CD4-positive, CD25-positive, alpha-beta regulatory T cell (primary cell): ENCODE measurements at regions not wholly inside any gene's neighbourhood (a gene's known extent, or its start where the extent isn't known, plus 50 kb on each side); places are given as distances from the start of the nearest gene placed in this dataset.

Experiments used
- ATAC-seq, 2 donors: fragments of 150-1000 bp; cut with Tn5 transposase; one replicate each; pipeline ENCODE4 v1.10.0; 2021; ENCODE audit warnings: low read depth in 2 of 2, moderate number of reproducible peaks in 2 of 2, moderate library complexity in 1 of 2
- DNase-seq, 3 donors: peaks; one replicate each; pipeline versions ENCODE4 v3.0.0 to v3.0.0-alpha.2; 2012 to 2022; ENCODE audit warnings: mixed read lengths in 1 of 3
- H3K27ac ChIP-seq: one replicate; pipeline ENCODE4 v1.7.0; 2013; ENCODE audit warnings: mild to moderate bottlenecking, low read length; ENCODE audit not compliant: insufficient read depth, poor library complexity, severe bottlenecking
- H3K27me3 ChIP-seq: one replicate; pipeline ENCODE4 v1.7.0; 2013; ENCODE audit warnings: low read length; ENCODE audit not compliant: control insufficient read depth, insufficient read depth
- H3K36me3 ChIP-seq: one replicate; pipeline ENCODE4 v1.7.0; 2013; ENCODE audit warnings: mild to moderate bottlenecking, low read length, moderate library complexity; ENCODE audit not compliant: control insufficient read depth, insufficient read depth
- H3K4me1 ChIP-seq: 2 replicates; pipeline ENCODE4 v1.7.0; 2013; ENCODE audit warnings: mild to moderate bottlenecking, low read length; ENCODE audit not compliant: insufficient read depth, control insufficient read depth, poor library complexity, severe bottlenecking
- H3K4me3 ChIP-seq: one replicate; pipeline ENCODE4 v1.7.0; 2013; ENCODE audit warnings: low read depth, mild to moderate bottlenecking, low read length, moderate library complexity
- H3K9me3 ChIP-seq, 2 experiments: 1 replicate in 1 of 2; 2 replicates in 1 of 2; pipeline ENCODE4 v1.7.0; 2013; ENCODE audit warnings: low read length in 2 of 2, mild to moderate bottlenecking in 1 of 2, moderate library complexity in 1 of 2; ENCODE audit not compliant: control insufficient read depth in 2 of 2
- H3K27ac Mint-ChIP-seq, 3 donors: one replicate each; pipeline ENCODE4 v1.8.0; 2020 to 2022; ENCODE audit warnings: mild to moderate bottlenecking in 3 of 3, mixed read lengths in 3 of 3, moderate library complexity in 2 of 3
- H3K27me3 Mint-ChIP-seq: one replicate; pipeline ENCODE4 v1.8.0; 2022; ENCODE audit warnings: mild to moderate bottlenecking, mixed read lengths
- H3K36me3 Mint-ChIP-seq: one replicate; pipeline ENCODE4 v1.8.0; 2020; ENCODE audit warnings: mixed read lengths
- H3K4me1 Mint-ChIP-seq, 4 donors: one replicate each; pipeline ENCODE4 v1.8.0; 2020 to 2022; ENCODE audit warnings: mixed read lengths in 4 of 4, mild to moderate bottlenecking in 1 of 4
- H3K4me3 Mint-ChIP-seq, 4 donors: one replicate each; pipeline ENCODE4 v1.8.0; 2020 to 2022; ENCODE audit warnings: mild to moderate bottlenecking in 4 of 4, mixed read lengths in 4 of 4, moderate library complexity in 3 of 4
- H3K9me3 Mint-ChIP-seq, 7 donors: one replicate each; pipeline ENCODE4 v1.8.0; 2020 to 2022; ENCODE audit warnings: mixed read lengths in 7 of 7, mild to moderate bottlenecking in 3 of 7, moderate library complexity in 2 of 7

DNA sequence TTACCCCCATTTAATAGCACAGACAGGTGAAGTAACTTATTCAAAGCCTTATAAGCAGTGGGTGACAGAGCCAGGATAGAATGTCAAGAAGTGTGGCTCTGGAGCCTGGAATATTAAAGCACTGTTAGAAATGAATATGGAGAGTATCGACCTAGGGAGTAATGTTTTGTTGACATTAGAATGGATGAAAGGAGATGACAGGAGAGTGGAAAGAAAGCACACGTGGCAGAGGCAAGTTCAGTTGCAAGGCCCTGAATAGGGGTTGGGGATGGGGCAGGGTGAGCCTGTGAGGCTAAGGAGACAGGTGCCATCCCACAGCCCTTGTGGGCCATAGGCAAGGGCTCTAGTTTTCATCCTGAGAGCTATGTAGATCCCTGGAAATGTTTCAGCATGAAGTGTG lies 125.5 kb upstream of the PLXNA2 start:
- H3K4me3 Mint-ChIP-seq = no peak overlapping the region
- ATAC-seq = no peak
- peaks cover 3% of the 10 kb centered on the region for H3K27me3 Mint-ChIP-seq
- Histone ChIP-seq H3K4me1 (no peaks in the 10 kb centered on the region), H3K36me3 (no peaks in the 10 kb centered on the region), H3K4me3 (no peak overlapping the region), H3K27me3 (no peaks in the 10 kb centered on the region), H3K27ac (no peak overlapping the region), H3K9me3 (no peaks in the 10 kb centered on the region)
- H3K36me3 Mint-ChIP-seq = no peaks in the 10 kb centered on the region
- no peak overlapping the region for H3K27ac Mint-ChIP-seq
- H3K9me3 Mint-ChIP-seq = peaks cover 0 to 1% (median 0%) of the 10 kb centered on the region in 7 donors
- no peak for DNase-seq
- no peaks in the 10 kb centered on the region for H3K4me1 Mint-ChIP-seq

DNA sequence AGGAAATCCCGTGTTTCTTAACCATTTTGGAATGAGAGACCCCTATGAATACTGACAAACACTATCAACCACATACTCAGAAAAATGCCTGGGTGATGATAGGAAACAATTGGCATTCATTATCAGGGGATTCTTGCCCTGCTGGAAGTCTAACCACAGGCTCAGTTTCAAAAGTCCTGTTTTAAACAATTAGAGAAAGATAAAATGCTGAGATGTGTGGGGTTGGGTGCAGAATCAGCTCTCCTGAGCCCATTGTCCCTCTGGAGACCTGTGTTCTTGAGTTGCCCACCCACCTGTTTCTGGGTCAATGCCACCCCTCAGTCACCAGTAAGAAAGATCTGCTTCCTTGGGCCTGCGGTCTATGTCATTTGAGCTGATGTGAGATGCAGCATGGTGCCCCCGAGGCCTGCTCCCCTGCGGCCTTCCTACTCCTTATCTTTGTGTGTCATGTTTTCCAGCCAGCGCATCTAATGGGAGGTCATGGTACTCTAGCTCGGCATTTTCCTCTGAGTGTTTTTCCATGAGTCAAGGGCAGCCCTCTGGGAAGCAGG lies 130.3 kb upstream of the PLXNA2 start:
- H3K27me3 Mint-ChIP-seq = no peaks in the 10 kb centered on the region
- H3K36me3 ChIP-seq = no peaks in the 10 kb centered on the region
- no peak for ATAC-seq

DNA sequence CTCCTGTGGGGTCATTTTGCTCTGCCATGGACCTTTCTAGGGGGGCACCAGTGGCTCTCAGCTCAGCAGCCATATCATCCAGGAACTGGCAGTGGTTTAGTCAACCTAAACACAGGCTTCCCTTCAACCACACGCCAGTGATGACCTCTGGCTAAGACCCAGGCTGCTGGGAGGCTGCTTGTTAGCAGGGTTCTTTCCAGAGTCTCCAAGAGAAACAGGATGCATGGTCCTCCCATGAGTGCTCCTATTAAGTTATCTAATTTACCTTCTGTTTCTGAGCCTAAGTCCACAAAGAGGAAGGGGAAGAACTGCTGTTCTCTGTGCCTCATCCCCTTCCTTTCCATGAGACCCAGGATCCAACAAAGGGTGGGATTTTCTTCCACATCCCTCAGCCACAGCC lies 137.3 kb upstream of the PLXNA2 start:
- Histone ChIP-seq H3K4me3 (no peak overlapping the region), H3K9me3 (no peaks in the 10 kb centered on the region), H3K4me1 (no peaks in the 10 kb centered on the region), H3K27ac (no peak overlapping the region), H3K27me3 (no peaks in the 10 kb centered on the region), H3K36me3 (no peaks in the 10 kb centered on the region)
- Mint-ChIP-seq H3K27me3 (no peaks in the 10 kb centered on the region), H3K27ac (no peak overlapping the region), H3K36me3 (no peaks in the 10 kb centered on the region), H3K9me3 (peaks cover 0 to 1% (median 0%) of the 10 kb centered on the region in 7 donors), H3K4me1 (no peaks in the 10 kb centered on the region), H3K4me3 (no peak overlapping the region)
- no peak for DNase-seq
- no peak for ATAC-seq

More for the DNA sequence above, 130.3 kb upstream of the PLXNA2 start:
- H3K27me3 ChIP-seq = no peaks in the 10 kb centered on the region
- H3K4me1 ChIP-seq = no peaks in the 10 kb centered on the region
- Mint-ChIP-seq H3K4me3 (no peak overlapping the region), H3K4me1 (no peaks in the 10 kb centered on the region), H3K36me3 (no peaks in the 10 kb centered on the region), H3K9me3 (no peaks in the 10 kb centered on the region), H3K27ac (no peak overlapping the region)
- H3K9me3 ChIP-seq = no peaks in the 10 kb centered on the region
- no peak for DNase-seq
- H3K4me3 ChIP-seq = no peak overlapping the region
- H3K27ac ChIP-seq = no peak overlapping the region

DNA sequence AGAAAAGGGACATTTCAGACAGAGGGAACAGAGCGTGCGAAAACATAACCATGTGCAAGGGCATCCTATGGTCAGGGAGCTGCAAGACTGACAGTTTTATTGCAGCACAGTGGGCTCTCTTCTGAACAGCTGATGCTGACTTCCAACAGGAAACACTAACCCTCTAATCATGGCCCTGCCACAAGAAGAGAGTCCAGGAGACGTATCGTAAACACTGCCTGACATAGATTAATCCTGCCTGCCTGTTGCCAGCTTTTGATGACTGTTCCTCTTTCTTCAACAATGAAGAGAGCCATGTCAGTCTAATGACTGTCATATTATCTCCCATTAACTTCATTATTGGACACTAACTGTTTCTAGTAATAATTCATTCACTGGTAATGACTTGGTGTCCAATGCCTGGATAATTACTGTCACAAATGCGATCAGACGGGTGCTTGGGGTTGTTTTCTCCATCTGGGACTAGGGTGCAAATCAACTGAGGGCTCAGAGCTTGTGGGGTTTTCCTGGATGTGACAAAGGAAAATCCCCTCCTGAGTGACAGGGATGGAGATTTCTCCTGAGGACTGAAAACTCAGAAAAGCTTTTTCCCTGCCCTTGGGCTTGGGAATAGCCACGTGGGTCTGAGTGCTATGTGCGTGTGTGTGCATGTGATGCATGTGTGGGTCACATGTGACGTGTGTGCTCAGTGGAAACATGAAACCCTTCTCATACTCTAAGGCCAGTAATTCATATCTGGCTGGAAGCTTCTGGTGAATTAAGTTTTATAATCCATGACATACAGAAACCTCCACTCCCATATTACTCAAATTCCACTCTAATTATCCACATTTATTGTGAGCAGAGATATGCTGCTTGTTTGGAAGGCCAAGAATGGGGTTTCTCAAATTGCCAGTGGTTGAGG lies 144.0 kb upstream of the PLXNA2 start:
- no peaks in the 10 kb centered on the region for H3K27me3 Mint-ChIP-seq
- H3K27me3 ChIP-seq = no peaks in the 10 kb centered on the region
- DNase-seq (no peak), ATAC-seq (no peak)
- H3K27ac ChIP-seq = no peak overlapping the region
- no peaks in the 10 kb centered on the region for H3K4me1 Mint-ChIP-seq
- H3K4me3 ChIP-seq = no peak overlapping the region
- H3K4me3 Mint-ChIP-seq = no peak overlapping the region
- H3K4me1 ChIP-seq = no peaks in the 10 kb centered on the region
- H3K36me3 Mint-ChIP-seq = no peaks in the 10 kb centered on the region
- H3K9me3 ChIP-seq = no peaks in the 10 kb centered on the region
- no peak overlapping the region for H3K27ac Mint-ChIP-seq
- no peaks in the 10 kb centered on the region for H3K36me3 ChIP-seq
- H3K9me3 Mint-ChIP-seq = peaks cover 0 to 2% (median 0%) of the 10 kb centered on the region in 7 donors

DNA sequence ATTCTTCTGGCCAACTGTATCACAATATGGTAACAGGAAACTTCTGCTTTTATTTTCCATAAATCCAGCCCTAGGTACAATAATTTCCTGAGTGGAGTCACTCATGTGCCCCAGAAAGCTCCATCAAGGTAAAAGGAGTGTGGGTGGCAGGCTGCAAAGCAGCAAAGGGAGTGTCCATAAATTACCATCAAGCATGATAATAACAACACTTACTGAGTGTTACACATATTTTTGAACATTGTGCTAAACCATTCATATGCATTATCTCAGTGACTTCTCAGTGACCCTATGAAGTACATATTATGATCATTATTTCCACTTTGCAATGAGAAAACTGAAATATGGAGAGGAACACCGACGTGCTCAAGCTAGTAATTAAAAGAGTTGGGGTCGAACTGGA lies 149.2 kb upstream of the PLXNA2 start:
- no peaks in the 10 kb centered on the region for H3K27me3 ChIP-seq
- H3K9me3 ChIP-seq = no peaks in the 10 kb centered on the region
- no peak overlapping the region for H3K4me3 ChIP-seq
- no peaks in the 10 kb centered on the region for H3K4me1 Mint-ChIP-seq
- no peak overlapping the region for H3K27ac ChIP-seq
- no peak overlapping the region for H3K4me3 Mint-ChIP-seq
- no peaks in the 10 kb centered on the region for H3K36me3 ChIP-seq
- H3K27me3 Mint-ChIP-seq = no peaks in the 10 kb centered on the region
- no peaks in the 10 kb centered on the region for H3K36me3 Mint-ChIP-seq
- DNase-seq = no peak
- no peak overlapping the region for H3K27ac Mint-ChIP-seq
- no peak for ATAC-seq
- H3K9me3 Mint-ChIP-seq = peaks cover 0 to 3% (median 0%) of the 10 kb centered on the region in 7 donors
- no peaks in the 10 kb centered on the region for H3K4me1 ChIP-seq

DNA sequence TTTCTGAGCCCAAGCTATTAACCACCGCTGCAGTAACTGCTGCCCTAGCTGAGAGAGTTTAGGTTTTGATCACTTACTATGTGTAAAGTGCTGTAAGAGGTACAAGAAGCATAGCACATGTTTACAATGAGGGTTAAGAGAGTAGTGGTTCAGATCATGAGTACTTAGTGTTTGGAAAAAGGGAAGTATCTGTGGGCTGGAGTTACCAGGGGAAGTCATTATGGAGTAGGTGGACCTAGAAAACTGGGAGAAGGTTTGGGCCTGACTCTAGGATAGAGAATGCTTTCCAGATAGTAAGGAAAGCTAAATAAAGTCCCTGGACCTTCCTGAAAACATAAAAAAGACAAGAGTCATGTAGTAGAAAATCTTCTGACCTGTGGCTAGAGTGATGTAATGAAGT lies 149.6 kb upstream of the PLXNA2 start:
- no peak overlapping the region for H3K4me3 Mint-ChIP-seq
- Histone ChIP-seq H3K27me3 (no peaks in the 10 kb centered on the region), H3K4me3 (no peak overlapping the region), H3K4me1 (no peaks in the 10 kb centered on the region), H3K36me3 (no peaks in the 10 kb centered on the region), H3K27ac (no peak overlapping the region), H3K9me3 (no peaks in the 10 kb centered on the region)
- ATAC-seq (no peak), DNase-seq (no peak)
- no peaks in the 10 kb centered on the region for H3K27me3 Mint-ChIP-seq
- H3K27ac Mint-ChIP-seq = no peak overlapping the region
- peaks cover 0 to 5% (median 0%) of the 10 kb centered on the region in 7 donors for H3K9me3 Mint-ChIP-seq
- no peaks in the 10 kb centered on the region for H3K4me1 Mint-ChIP-seq
- H3K36me3 Mint-ChIP-seq = no peaks in the 10 kb centered on the region

DNA sequence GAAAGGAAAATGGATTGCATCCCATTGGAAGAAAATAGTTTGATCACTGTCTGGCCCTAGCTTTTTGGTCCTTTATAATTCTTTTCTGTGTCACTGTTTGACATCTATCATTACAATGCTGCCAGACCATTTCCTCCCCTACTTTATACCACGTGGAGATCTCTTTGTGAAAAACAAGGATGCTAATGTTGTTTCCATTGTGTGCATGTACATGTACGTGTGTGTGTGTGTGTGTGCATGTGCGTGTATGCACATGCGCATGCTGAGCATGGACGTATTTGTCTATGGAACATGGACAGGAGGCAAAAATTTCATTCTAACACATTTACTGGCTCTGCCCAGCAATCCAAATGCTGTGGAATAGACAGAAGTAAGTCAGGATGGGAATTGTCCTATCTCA lies 153.1 kb upstream of the PLXNA2 start:
- H3K27me3 ChIP-seq = no peaks in the 10 kb centered on the region
- no peaks in the 10 kb centered on the region for H3K4me1 ChIP-seq
- no peak for ATAC-seq
- H3K4me3 Mint-ChIP-seq = no peak overlapping the region
- H3K27ac Mint-ChIP-seq = no peak overlapping the region
- no peak for DNase-seq
- H3K36me3 Mint-ChIP-seq = no peaks in the 10 kb centered on the region
- H3K9me3 ChIP-seq = no peaks in the 10 kb centered on the region
- H3K27me3 Mint-ChIP-seq = no peaks in the 10 kb centered on the region
- H3K36me3 ChIP-seq = no peaks in the 10 kb centered on the region
- H3K4me1 Mint-ChIP-seq = no peaks in the 10 kb centered on the region
- no peak overlapping the region for H3K4me3 ChIP-seq
- H3K9me3 Mint-ChIP-seq = peaks cover 0 to 7% (median 0%) of the 10 kb centered on the region in 7 donors
- no peak overlapping the region for H3K27ac ChIP-seq

DNA sequence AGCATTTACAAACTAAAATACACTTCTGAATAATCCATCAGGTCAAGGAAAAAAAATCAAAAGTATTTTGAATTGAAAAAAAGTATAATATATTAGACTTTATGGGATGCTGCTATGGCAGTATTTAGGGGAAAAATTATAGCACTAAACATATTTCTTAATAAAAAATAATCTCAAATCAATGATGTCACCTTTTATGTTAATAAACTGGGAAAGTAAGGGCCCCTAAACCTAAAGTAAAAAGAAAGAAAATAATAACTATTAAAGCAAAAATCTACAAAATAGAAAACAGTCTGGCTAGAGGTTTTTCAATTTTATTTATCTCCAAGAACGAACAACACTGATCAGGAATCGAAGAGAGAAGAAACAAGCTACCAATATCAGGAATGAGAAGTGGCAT lies 160.8 kb upstream of the PLXNA2 start:
- no peak for ATAC-seq
- Mint-ChIP-seq H3K27ac (no peak overlapping the region), H3K4me3 (no peak overlapping the region), H3K4me1 (no peaks in the 10 kb centered on the region), H3K36me3 (no peaks in the 10 kb centered on the region), H3K9me3 (peaks cover 0 to 2% (median 0%) of the 10 kb centered on the region in 7 donors), H3K27me3 (no peaks in the 10 kb centered on the region)
- H3K4me3 ChIP-seq = no peak overlapping the region
- no peak overlapping the region for H3K27ac ChIP-seq
- H3K4me1 ChIP-seq = no peaks in the 10 kb centered on the region
- H3K36me3 ChIP-seq = no peaks in the 10 kb centered on the region
- no peaks in the 10 kb centered on the region for H3K27me3 ChIP-seq
- no peaks in the 10 kb centered on the region for H3K9me3 ChIP-seq
- DNase-seq = no peak
